ENCODE measurements at regions not wholly inside any gene's neighbourhood (a gene's known extent, or its start where the extent isn't known, plus 50 kb on each side); places are given as distances from the start of the nearest gene placed in this dataset.

GRCh38 chr3:76886761-76887500 is 153.0 kb upstream of the ROBO2 start:
- DNase-seq = no peak
- intact Hi-C loops (cut with DNase I) = no loop called here

- intact Hi-C loops (cut with DNase I) = no loop called here
- peak in 1 of 42 donors; percentile 6 for DNase-seq
These were observed 151.0 kb upstream of the ROBO2 start for GRCh38 chr3:76888856-76889255.

GRCh38 chr3:76889911-76890310 is 150.0 kb upstream of the ROBO2 start:
- intact Hi-C loops (cut with DNase I) = no loop called here
- DNase-seq = no peak

GRCh38 chr3:76897076-76897475 is 142.8 kb upstream of the ROBO2 start:
- DNase-seq = no peak
- intact Hi-C loops (cut with DNase I) = no loop called here

GRCh38 chr3:76900596-76900995 is 139.3 kb upstream of the ROBO2 start:
- no peak for DNase-seq
- intact Hi-C loops (cut with DNase I) = no loop called here

- DNase-seq = no peak
- intact Hi-C loops (cut with DNase I) = no loop called here
These were observed 131.7 kb upstream of the ROBO2 start for GRCh38 chr3:76908156-76908555.

- intact Hi-C loops (cut with DNase I) = no loop called here
- DNase-seq = no peak
These were observed 127.0 kb upstream of the ROBO2 start for GRCh38 chr3:76912841-76913383.

GRCh38 chr3:76917436-76917835 is 122.5 kb upstream of the ROBO2 start:
- intact Hi-C loops (cut with DNase I) = no loop called here

GRCh38 chr3:76920511-76920910 is 119.4 kb upstream of the ROBO2 start:
- no peak for DNase-seq
- intact Hi-C loops (cut with DNase I) = no loop called here

More at GRCh38 chr3:76917436-76917835, 122.5 kb upstream of the ROBO2 start:
- no peak for DNase-seq

- no peak for DNase-seq
- intact Hi-C loops (cut with DNase I) = no loop called here
These were observed 116.4 kb upstream of the ROBO2 start for GRCh38 chr3:76923485-76923884.

- intact Hi-C loops (cut with DNase I) = no loop called here
- DNase-seq = no peak
These were observed 109.2 kb upstream of the ROBO2 start for GRCh38 chr3:76930712-76931111.

GRCh38 chr3:76933245-76933644 is 106.7 kb upstream of the ROBO2 start:
- intact Hi-C loops (cut with DNase I) = no loop called here
- no peak for DNase-seq

GRCh38 chr3:76938962-76939361 is 100.9 kb upstream of the ROBO2 start:
- intact Hi-C loops (cut with DNase I) = no loop called here

GRCh38 chr3:76940181-76940770 is 99.6 kb upstream of the ROBO2 start:
- DNase-seq = no peak
- intact Hi-C loops (cut with DNase I) = no loop called here

More at GRCh38 chr3:76938962-76939361, 100.9 kb upstream of the ROBO2 start:
- DNase-seq = no peak

- intact Hi-C loops (cut with DNase I) = no loop called here
- no peak for DNase-seq
These were observed 98.5 kb upstream of the ROBO2 start for GRCh38 chr3:76941376-76941775.

GRCh38 chr3:76942101-76942500 is 97.8 kb upstream of the ROBO2 start:
- intact Hi-C loops (cut with DNase I) = no loop called here
- DNase-seq = no peak

GRCh38 chr3:76943058-76943457 is 96.8 kb upstream of the ROBO2 start:
- intact Hi-C loops (cut with DNase I) = no loop called here
- no peak for DNase-seq

GRCh38 chr3:76943671-76944070 is 96.2 kb upstream of the ROBO2 start:
- no peak for DNase-seq
- intact Hi-C loops (cut with DNase I) = no loop called here

- intact Hi-C loops (cut with DNase I) = no loop called here
- DNase-seq = no peak
These were observed 90.9 kb upstream of the ROBO2 start for GRCh38 chr3:76949033-76949432.

GRCh38 chr3:76949462-76949861 is 90.4 kb upstream of the ROBO2 start:
- intact Hi-C loops (cut with DNase I) = no loop called here
- DNase-seq = no peak

- no peak for DNase-seq
- intact Hi-C loops (cut with DNase I) = no loop called here
These were observed 89.3 kb upstream of the ROBO2 start for GRCh38 chr3:76950590-76950989.

All from head of caudate nucleus (tissue), 42 donors.